Neural cell (in vitro differentiated cells): ENCODE measurements at regions not wholly inside any gene's neighbourhood (a gene's known extent, or its start where the extent isn't known, plus 50 kb on each side); places are given as distances from the start of the nearest gene placed in this dataset.
"Not testable (repeated sequence)": the region's sequence is repeated elsewhere in the genome, so short reads cannot be mapped to it uniquely, and the experiment has no call there.

Experiments
- H2AFZ ChIP-seq: fragments of 200-600, 300-800 bp; sonication (generic), shearing (Covaris generic); 2 replicates; pipeline ENCODE4 v1.6.0; 2014; ENCODE audit warnings: low read depth, mild to moderate bottlenecking, antibody characterized with exemption, low read length, moderate library complexity
- H3F3A ChIP-seq: fragments of 200-600 bp; shearing (Covaris generic); 2 replicates; pipeline ENCODE4 v1.6.1; 2016; ENCODE audit warnings: mild to moderate bottlenecking, moderate library complexity, mixed read lengths, antibody characterized with exemption, low read length; ENCODE audit not compliant: insufficient read depth, poor library complexity, severe bottlenecking
- H3K27ac ChIP-seq: fragments of 200-600, 300-800 bp; sonication (generic), shearing (Covaris generic); 2 replicates; pipeline ENCODE4 v1.5.1; 2014; ENCODE audit warnings: mild to moderate bottlenecking, low read length, moderate library complexity
- H3K27me3 ChIP-seq: fragments of 300-800, 200-600 bp; sonication (generic), shearing (Covaris generic); 2 replicates; pipeline ENCODE4 v1.6.0; 2014; ENCODE audit warnings: mild to moderate bottlenecking, low read depth, low read length, moderate library complexity; ENCODE audit not compliant: insufficient read depth
- H3K36me3 ChIP-seq: fragments of 300-800, 200-600 bp; sonication (generic), shearing (Covaris generic); 2 replicates; pipeline ENCODE4 v1.5.1; 2014; ENCODE audit warnings: mild to moderate bottlenecking, antibody characterized with exemption, low read length, moderate library complexity; ENCODE audit not compliant: insufficient read depth
- H3K4me2 ChIP-seq: fragments of 300-800, 200-600 bp; sonication (generic), shearing (Covaris generic); 2 replicates; pipeline ENCODE4 v1.6.0; 2014; ENCODE audit warnings: mild to moderate bottlenecking, low read length
- H3K4me3 ChIP-seq: fragments of 300-800, 200-600 bp; sonication (generic), shearing (Covaris generic); 2 replicates; pipeline ENCODE4 v1.5.1; 2014; ENCODE audit warnings: mild to moderate bottlenecking, low read length, moderate library complexity
- H3K79me2 ChIP-seq: fragments of 200-600 bp; shearing (Covaris generic); replicated peaks from 2 replicates; pipeline ENCODE4 v1.6.0; 2014; ENCODE audit warnings: mild to moderate bottlenecking, low read length, moderate library complexity; ENCODE audit not compliant: insufficient read depth
- H3K9ac ChIP-seq: fragments of 300-800, 200-600 bp; sonication (generic), shearing (Covaris generic); 2 replicates; pipeline ENCODE4 v1.6.1; 2016; ENCODE audit warnings: mild to moderate bottlenecking, low read length, mixed read lengths
- H3K9me2 ChIP-seq: fragments of 200-600 bp; shearing (Covaris generic); 2 replicates; pipeline ENCODE4 v1.6.1; 2016; ENCODE audit warnings: mild to moderate bottlenecking, low read length, mixed read lengths; ENCODE audit not compliant: insufficient read depth
- H3K9me3 ChIP-seq: fragments of 200-600, 300-800 bp; sonication (generic), shearing (Covaris generic); 2 replicates; pipeline ENCODE4 v1.6.1; 2016; ENCODE audit warnings: mild to moderate bottlenecking, mixed run types, low read length, moderate library complexity, mixed read lengths
- H4K20me1 ChIP-seq: fragments of 200-600 bp; shearing (Covaris generic); 2 replicates; pipeline ENCODE4 v1.6.1; 2016; ENCODE audit warnings: mild to moderate bottlenecking, mixed run types; ENCODE audit not compliant: insufficient read depth
- EP300 ChIP-seq: fragments of 450-650 bp; conservative IDR thresholded peaks from 2 replicates; pipeline ENCODE4 v1.6.1; 2014; ENCODE audit warnings: antibody characterized with exemption, mild to moderate bottlenecking, moderate library complexity; ENCODE audit not compliant: poor library complexity, severe bottlenecking
- EZH2 ChIP-seq: fragments of 200-600, 300-800 bp; shearing (Covaris generic), sonication (generic); IDR thresholded peaks from 2 replicates; pipeline ENCODE4 v1.6.1; 2014; ENCODE audit warnings: antibody characterized with exemption, low read length, borderline replicate concordance, mild to moderate bottlenecking; ENCODE audit not compliant: insufficient read depth, poor library complexity, severe bottlenecking
- MXI1 ChIP-seq: fragments of 450-650 bp; conservative IDR thresholded peaks from 2 replicates; pipeline ENCODE4 v1.6.1; 2014; ENCODE audit warnings: antibody characterized with exemption, mild to moderate bottlenecking; ENCODE audit not compliant: poor library complexity, severe bottlenecking
- POLR2AphosphoS5 ChIP-seq: IDR thresholded peaks from 2 replicates; pipeline ENCODE4 v1.6.1; 2012
- RAD21 ChIP-seq: fragments of 450-650 bp; conservative IDR thresholded peaks from 2 replicates; pipeline ENCODE4 v1.6.1; 2014; ENCODE audit warnings: antibody characterized with exemption, mild to moderate bottlenecking, moderate library complexity
- SMC3 ChIP-seq: fragments of 450-650 bp; conservative IDR thresholded peaks from 2 replicates; pipeline ENCODE4 v1.6.1; 2014; ENCODE audit warnings: antibody characterized with exemption, mild to moderate bottlenecking, moderate library complexity; ENCODE audit not compliant: poor library complexity
- TAF1 ChIP-seq: IDR thresholded peaks from 2 replicates; pipeline ENCODE4 v1.6.1; 2012; ENCODE audit warnings: low read depth
- TF ChIP-seq, protein P1 (sequence below): fragments of 450-650 bp; IDR thresholded peaks from 2 replicates; pipeline ENCODE4 v1.5.1; 2014; ENCODE audit warnings: antibody characterized with exemption, mild to moderate bottlenecking, moderate library complexity; ENCODE audit not compliant: poor library complexity, severe bottlenecking
- TF ChIP-seq, protein P2 (sequence below): IDR thresholded peaks from 2 replicates; pipeline ENCODE4 v1.6.1; 2012; ENCODE audit warnings: borderline replicate concordance

DNA sequence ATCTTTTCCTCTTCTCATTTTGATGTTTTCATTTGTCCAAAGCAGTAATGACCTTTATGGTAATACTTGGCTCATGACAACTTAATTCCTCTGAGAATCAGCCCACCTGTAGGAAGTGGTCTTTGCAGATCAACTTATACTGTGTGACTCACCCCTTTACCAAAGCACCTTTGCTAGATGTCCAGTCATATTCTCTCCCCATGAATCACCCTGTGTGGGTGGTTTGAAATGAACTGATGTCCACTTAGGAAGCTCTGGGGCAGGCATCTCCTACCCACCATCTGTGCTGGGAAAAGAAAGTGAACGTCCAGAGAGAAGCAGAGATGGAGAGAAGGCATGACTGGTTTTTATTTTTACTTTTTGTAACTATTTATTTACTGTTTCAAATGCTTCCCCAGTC, 410.3 kb downstream of the KIF20B start:
- no peaks in the 10 kb centered on the region for H3K27me3 ChIP-seq
- H3K4me2 ChIP-seq = no peak overlapping the region
- H3K36me3 ChIP-seq = no peaks in the 10 kb centered on the region
- no peak overlapping the region for H3K27ac ChIP-seq
- TF ChIP-seq POLR2AphosphoS5 = no peak
- TF ChIP-seq, protein P1, sequence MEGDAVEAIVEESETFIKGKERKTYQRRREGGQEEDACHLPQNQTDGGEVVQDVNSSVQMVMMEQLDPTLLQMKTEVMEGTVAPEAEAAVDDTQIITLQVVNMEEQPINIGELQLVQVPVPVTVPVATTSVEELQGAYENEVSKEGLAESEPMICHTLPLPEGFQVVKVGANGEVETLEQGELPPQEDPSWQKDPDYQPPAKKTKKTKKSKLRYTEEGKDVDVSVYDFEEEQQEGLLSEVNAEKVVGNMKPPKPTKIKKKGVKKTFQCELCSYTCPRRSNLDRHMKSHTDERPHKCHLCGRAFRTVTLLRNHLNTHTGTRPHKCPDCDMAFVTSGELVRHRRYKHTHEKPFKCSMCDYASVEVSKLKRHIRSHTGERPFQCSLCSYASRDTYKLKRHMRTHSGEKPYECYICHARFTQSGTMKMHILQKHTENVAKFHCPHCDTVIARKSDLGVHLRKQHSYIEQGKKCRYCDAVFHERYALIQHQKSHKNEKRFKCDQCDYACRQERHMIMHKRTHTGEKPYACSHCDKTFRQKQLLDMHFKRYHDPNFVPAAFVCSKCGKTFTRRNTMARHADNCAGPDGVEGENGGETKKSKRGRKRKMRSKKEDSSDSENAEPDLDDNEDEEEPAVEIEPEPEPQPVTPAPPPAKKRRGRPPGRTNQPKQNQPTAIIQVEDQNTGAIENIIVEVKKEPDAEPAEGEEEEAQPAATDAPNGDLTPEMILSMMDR = no peak
- no peak overlapping the region for H2AFZ ChIP-seq
- H3K9me2 ChIP-seq = no peaks in the 10 kb centered on the region
- no peaks in the 10 kb centered on the region for H4K20me1 ChIP-seq
- no peak overlapping the region for H3K9ac ChIP-seq
- no peaks in the 10 kb centered on the region for H3K9me3 ChIP-seq
- H3K79me2 ChIP-seq = no peaks in the 10 kb centered on the region
- no peak overlapping the region for H3K4me3 ChIP-seq
- no peaks in the 10 kb centered on the region for H3F3A ChIP-seq

DNA sequence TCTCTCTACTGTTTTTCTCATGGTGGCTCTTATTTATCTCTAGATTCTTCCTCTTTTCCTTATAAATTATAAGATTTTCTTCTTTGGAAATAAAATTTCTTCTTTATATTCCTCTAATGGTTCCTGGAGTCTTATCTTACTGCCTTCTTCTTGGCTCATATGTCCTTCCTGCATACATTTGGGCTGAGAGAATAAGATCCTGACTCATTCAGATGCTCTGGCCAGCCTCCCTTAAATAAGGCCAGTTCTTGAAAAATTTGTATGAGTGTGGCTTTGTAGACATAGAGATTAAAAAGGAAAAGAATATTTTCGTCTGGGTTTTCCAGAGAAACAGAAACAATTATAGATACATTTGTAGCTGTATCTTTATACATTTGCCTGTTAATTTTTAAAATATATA, 411.3 kb downstream of the KIF20B start:
- TF ChIP-seq, protein P1 = no peak
- TF ChIP-seq POLR2AphosphoS5 = no peak
- no peak for TF ChIP-seq TAF1
- no peak for TF ChIP-seq RAD21
- TF ChIP-seq, protein P2, sequence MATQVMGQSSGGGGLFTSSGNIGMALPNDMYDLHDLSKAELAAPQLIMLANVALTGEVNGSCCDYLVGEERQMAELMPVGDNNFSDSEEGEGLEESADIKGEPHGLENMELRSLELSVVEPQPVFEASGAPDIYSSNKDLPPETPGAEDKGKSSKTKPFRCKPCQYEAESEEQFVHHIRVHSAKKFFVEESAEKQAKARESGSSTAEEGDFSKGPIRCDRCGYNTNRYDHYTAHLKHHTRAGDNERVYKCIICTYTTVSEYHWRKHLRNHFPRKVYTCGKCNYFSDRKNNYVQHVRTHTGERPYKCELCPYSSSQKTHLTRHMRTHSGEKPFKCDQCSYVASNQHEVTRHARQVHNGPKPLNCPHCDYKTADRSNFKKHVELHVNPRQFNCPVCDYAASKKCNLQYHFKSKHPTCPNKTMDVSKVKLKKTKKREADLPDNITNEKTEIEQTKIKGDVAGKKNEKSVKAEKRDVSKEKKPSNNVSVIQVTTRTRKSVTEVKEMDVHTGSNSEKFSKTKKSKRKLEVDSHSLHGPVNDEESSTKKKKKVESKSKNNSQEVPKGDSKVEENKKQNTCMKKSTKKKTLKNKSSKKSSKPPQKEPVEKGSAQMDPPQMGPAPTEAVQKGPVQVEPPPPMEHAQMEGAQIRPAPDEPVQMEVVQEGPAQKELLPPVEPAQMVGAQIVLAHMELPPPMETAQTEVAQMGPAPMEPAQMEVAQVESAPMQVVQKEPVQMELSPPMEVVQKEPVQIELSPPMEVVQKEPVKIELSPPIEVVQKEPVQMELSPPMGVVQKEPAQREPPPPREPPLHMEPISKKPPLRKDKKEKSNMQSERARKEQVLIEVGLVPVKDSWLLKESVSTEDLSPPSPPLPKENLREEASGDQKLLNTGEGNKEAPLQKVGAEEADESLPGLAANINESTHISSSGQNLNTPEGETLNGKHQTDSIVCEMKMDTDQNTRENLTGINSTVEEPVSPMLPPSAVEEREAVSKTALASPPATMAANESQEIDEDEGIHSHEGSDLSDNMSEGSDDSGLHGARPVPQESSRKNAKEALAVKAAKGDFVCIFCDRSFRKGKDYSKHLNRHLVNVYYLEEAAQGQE = no peak
- no peak for TF ChIP-seq SMC3
- TF ChIP-seq MXI1 = no peak
- no peak for TF ChIP-seq EP300
- TF ChIP-seq EZH2 = no peak

DNA sequence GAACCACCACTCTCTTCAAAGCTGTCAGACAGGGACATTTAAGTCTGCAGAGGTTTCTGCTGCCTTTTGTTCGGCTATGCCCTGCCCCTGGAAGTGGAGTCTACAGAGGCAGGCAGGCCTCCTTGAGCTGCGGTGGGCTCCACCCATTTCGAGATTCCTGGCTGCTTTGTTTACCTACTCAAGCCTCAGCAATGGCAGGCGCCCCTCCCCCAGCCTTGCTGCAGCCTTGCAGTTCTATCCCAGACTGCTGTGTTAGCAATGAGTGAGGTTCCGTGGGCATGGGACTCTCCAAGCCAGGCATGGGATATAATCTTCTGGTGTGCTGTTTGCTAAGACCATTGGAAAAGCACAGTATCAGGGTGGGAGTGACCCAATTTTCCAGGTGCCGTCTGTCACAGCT, 417.2 kb downstream of the KIF20B start:
- H3K27me3 ChIP-seq, H3K4me3 ChIP-seq, H3K79me2 ChIP-seq, H3K9me2 ChIP-seq, H3K9ac ChIP-seq, H3K27ac ChIP-seq, H3K36me3 ChIP-seq, H3K4me2 ChIP-seq, H2AFZ ChIP-seq, H3K9me3 ChIP-seq, H3F3A ChIP-seq, H4K20me1 ChIP-seq: not testable (repeated sequence)

More for the DNA sequence above, 411.3 kb downstream of the KIF20B start:
- Histone ChIP-seq H3K27ac (no peak overlapping the region), H3K36me3 (no peaks in the 10 kb centered on the region), H3F3A (no peaks in the 10 kb centered on the region), H3K4me3 (no peak overlapping the region), H3K9me2 (no peaks in the 10 kb centered on the region), H3K4me2 (no peak overlapping the region), H3K9ac (no peak overlapping the region), H3K27me3 (no peaks in the 10 kb centered on the region), H2AFZ (no peak overlapping the region), H3K9me3 (no peaks in the 10 kb centered on the region), H4K20me1 (no peaks in the 10 kb centered on the region), H3K79me2 (no peaks in the 10 kb centered on the region)

DNA sequence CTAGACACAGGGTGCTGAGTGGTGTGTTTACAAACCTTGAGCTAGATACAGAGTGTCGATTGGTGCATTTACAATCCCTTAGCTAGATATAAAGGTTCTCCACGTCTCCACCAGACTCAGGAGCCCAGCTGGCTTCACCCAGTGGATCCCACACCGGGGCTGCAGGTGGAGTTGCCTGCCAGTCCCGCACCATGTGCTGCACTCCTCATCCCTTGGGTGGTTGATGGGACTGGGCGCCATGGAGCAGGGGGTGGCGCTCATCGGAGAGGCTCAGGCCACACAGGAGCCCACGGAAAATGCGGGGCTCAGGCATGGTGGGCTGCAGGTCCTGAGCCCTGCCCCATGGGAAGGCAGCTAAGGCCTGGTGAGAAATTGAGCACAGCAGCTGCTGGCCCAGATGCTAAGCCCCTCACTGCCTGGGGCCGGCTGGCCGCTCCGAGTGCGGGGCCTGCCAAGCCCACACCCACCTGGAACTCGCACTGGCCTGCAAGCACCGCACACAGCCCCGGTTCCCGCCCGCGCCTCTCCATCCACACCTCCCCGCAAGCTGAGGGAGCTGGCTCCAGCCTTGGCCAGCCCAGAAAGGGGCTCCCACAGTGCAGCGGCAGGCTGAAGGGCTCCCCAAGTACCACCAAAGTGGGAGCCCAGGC, 418.4 kb downstream of the KIF20B start:
- not testable (repeated sequence) for H3K79me2 ChIP-seq, H3F3A ChIP-seq, H3K9me2 ChIP-seq, H3K9me3 ChIP-seq, H3K27ac ChIP-seq, H3K4me3 ChIP-seq, H3K4me2 ChIP-seq, H3K9ac ChIP-seq, H4K20me1 ChIP-seq, H2AFZ ChIP-seq, H3K27me3 ChIP-seq, H3K36me3 ChIP-seq
